DMS153 treated with DMSO at 0.1 percent for 48 hours (cell line): ENCODE measurements at regions not wholly inside any gene's neighbourhood (a gene's known extent, or its start where the extent isn't known, plus 50 kb on each side); places are given as distances from the start of the nearest gene placed in this dataset.
"Not testable (repeated sequence)": the region's sequence is repeated elsewhere in the genome, so short reads cannot be mapped to it uniquely, and the experiment has no call there.

Experiments used
- DNase-seq: peaks from one replicate; lab custom pipeline; 2025; ENCODE audit not compliant: unreplicated experiment; lab: John Stamatoyannopoulos, UW

- no peak for DNase-seq
These were observed 113.7 kb downstream of the IGLL1 start for GRCh38 chr22:23466351-23466750.

- not testable (repeated sequence) for DNase-seq
These were observed 115.3 kb downstream of the IGLL1 start for GRCh38 chr22:23464796-23465195.

DNA sequence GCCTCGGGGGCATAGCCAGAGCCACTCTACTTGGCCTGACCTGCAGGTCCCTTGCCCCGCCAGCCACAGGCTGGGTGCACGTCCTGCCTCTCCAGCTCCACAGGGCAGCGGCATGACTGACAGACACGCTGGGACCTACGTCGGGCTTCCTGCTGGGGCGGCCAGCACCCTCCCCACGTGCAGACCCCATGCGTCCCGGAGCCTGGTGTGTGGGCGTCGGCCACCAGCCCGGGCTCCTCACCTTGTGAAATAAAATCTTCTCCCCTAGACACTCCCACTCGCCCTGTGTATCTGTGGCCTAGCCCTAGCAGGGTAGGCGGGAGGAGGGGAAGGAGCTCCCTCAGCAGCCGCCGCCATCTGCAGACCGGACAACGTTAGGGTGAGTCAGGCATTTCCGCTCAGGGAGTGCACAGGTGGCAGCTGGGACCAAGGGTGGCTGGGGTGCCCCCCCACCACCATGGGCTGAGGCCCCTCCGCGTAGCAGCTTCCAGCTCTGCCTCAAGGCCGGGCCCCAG, 119.5 kb downstream of the IGLL1 start:
- DNase-seq = not testable (repeated sequence)

DNA sequence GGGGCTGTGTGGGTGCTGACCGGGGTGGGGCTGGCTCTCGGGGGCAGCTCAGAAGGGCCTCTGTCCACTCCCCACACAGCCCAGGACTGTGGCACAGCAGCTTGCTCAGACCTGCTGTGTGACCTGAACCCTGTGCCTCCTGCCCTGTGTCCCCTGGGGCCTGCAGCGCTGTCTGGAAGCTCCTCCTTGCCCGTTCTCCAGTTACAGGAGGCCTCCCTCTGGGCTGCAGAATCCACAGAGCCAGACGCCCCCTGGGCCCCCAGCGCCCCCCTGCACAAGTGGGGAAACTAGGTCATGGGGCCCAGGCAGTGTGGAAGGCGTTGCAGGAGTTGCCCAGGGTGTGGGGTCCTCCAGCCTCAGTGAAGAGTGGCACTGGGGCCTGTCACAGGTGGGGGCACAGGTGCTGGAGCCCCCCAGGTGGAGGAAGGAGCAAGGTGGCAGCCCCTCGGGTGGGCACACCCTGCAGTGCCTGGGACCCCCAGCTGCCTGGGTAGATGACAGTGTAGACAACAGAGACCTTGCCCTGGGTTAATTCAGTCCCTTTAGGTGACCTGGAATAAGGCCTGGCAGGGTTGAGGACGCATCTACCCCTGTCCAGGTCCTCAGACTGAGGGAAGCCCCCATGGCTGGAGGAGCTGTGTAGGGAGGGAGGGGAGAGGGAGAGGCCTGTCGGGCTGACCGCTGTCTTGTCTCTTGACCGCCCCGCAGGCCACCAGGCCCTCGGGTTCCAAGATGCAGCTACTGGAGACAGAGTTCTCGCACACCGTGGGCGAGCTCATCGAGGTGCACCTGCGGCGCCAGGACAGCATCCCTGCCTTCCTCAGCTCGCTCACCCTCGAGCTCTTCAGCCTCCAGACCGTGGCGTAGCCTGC, 120.2 kb downstream of the IGLL1 start:
- DNase-seq = not testable (repeated sequence)

DNA sequence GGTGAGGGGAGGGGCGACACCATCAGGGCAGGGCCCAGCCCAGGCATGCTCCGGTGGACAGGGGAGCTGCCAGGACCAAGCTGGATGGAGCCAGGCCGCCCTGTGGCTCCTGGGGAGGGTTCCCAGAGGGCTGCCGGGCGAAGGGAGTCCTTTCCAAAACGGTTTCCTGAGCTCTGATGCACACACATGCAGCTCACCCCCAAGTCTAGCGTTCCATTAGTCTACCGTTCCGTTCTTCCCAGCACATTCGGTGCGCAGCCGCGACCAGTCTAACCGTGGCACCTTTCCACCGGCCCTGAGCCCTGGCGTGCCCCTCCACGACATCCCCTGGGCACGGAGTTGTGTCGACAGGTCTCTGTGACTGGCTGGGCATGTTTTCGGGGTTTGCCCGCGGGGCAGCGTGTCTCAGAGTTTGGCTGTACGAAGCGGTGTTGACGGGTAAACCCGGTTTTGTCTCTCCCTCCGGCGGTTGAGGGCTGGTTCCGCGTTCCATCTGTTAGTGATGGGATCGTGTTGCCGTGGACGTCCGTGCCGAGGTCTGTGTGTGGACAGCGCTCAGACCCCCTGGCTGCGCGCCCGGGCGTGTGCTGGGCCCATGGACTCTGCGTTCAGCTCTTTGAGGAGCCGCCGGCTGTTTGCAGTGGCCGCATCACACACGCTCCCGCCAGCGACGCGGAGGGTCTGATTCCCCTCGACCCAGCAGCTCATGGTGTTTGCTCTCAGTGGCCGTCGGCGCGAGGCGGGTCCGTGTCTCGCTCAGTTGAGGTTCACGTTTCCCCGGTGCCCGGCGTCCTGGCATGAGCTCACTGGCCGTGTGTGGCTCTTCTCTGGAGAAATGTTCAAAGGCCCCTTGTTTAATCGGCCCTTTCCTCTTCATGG, 121.2 kb downstream of the IGLL1 start:
- DNase-seq = no peak

- DNase-seq = no peak
These were observed 122.6 kb downstream of the IGLL1 start for GRCh38 chr22:23457380-23457985.

DNA sequence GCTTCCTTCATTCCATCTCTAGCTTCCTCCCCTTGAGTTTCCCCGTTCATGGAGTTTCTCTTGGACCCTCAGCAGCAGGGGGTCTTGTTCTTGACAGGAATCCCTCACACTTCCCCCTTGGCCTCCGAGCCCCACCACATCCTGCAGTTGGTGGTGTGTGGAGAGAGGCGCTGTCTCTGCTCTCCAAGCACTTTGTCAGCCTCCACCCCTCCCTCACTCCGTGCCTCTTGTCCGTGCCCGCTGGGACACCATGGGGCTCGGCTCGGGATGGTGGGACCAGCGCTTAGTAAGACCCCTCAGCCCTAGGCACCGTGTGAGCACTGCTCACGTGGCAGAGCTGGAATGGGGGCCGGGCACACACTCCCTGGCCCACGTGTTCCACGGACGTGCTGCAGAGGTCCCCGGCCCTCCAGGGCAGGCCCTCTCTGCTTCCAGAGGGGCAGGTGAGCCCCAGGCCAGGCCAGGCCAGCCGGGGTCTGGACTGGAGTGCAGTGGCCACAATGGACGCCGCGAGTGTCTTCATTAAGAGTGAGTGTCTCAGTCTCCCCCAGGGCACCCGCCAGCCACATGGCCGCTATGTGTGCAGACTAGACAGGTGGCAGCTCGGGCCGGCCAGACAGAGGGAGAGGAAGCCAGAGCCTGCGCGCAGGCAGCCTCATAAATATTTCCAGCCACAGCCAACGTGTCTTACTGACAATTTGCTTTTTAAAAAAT, 123.3 kb downstream of the IGLL1 start:
- not testable (repeated sequence) for DNase-seq

GRCh38 chr22:23454345-23454744, 125.7 kb downstream of the IGLL1 start:
- not testable (repeated sequence) for DNase-seq

- DNase-seq = no peak
These were observed 126.8 kb downstream of the IGLL1 start for GRCh38 chr22:23453277-23453676.

DNA sequence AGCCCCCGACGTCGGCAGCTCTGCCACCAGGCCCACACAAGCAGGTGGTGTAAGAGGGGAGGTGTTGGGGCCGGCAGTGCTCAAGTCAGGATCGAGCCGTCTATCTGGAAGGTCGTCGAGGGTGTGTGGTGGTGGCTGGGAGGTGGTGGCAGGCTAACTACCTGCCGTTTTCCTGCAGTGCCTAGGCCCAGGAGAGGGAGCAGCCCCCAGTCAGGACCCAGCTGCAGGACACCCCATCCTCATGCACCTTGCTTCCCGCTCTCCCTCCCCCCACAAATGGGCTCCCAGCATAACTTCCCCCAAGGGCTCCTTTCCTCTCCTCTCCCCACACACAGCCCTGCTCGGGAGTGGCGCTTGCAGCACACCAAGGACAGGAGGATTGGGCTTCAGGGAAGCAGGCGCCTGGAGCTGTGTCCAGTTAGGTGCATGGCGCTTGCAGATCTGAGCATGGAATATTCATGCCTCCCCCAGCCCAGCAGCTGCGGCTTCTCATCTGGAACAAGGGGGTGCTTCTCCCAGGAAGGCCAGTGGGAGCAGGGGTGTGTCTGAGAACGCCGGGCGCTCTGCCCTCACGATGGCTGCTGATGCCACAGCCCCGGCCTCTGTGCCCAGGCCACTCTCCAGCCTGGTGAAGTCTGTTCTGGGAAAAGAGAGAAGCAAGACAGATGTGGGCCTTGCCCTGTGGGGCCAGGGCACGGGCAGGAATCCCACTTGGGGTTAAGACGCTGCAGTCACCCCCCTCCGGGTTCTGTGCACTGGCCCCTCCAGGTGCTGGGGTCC, 127.7 kb downstream of the IGLL1 start:
- no peak for DNase-seq

DNA sequence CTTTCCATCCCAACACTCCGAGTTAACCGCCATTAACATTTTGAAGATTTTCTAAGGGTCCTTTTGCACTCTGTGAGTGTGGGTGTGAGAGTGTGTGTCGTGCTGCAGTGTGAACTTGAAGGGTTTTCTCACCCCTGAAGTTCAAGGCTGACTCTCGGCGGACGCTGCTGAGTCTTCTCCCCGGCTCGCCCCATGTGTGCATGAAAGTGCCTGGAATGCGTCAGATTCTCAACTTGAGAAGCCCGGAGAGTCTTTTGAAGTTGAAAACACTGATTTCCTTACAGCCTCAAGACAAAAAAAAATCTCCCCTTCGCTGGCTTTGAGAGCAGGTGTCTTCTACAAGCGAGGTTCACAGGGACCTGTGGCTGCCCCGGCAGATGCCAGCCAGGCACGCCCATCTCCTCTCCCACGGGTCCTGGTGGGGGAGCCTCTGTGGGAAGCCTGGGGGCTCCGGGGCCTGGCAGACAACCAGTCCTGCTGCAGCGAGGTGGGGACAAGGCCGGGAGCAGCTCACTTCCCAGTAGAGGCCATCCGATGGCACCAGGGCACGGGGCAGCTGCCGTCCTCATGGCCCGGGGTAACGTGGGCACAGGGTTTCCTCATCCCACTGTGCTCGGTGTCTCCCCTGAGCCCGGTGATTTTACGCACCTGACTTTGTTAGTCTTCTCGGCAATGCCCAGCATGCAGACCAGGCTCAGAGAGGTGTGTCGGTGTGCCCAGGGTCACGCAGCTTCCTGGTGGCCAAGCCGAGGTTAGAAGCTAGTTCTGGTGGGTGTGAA, 128.4 kb downstream of the IGLL1 start:
- DNase-seq = not testable (repeated sequence)

- not testable (repeated sequence) for DNase-seq
These were observed 129.3 kb downstream of the IGLL1 start for GRCh38 chr22:23450821-23451220.

DNA sequence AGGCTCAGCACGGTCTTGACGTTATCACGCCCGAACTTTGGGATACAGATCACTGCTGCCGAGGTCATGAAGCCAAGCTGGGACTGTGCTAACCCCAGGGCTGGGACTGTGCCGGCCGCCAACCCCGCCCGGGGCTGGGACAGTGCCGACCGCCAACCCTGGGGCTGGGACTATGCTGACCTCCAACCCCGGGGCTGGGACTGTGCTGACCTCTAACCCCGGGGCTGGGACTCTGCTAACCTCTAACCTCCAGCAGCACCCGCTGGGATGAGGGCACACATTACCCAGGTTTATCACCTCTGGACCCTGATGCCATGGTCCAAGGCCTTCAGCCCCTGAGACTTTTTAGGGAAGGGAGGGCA, 129.7 kb downstream of the IGLL1 start:
- no peak for DNase-seq

DNA sequence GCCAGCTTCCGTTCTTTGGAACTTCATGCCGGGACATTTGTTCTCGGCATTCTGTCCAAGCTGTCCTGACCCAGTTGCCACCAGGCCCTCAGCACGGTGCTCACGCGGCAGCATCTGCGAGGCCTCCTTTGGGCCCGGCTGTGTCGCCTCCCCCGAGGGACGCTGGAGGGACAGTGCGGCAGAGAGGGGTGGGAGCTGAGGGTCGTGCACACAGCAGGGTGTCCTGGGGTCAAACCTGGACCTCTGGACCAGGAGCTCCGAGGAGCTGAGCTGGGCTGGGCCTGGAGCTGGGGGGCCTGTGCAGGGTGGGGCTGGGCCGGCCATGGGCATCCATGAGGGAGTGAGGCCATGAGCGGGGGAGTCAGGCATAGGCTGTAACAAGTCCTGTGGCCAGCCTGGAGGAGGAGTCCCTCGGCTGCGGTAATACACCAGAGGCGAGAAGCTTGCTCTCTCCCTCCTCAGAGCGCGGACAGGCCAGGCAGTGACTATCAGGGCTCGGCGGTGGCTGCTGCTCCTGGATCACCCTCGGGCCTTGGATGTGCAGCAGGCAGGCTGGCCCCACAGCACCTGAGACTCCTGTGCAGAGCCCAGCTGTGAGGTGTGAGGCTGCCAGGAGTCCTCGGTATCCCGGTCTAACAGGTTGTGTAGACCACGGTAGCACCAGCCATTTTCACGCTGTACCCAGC, 130.2 kb downstream of the IGLL1 start:
- DNase-seq = not testable (repeated sequence)

- DNase-seq = not testable (repeated sequence)
These were observed 131.4 kb downstream of the IGLL1 start for GRCh38 chr22:23448499-23449288.

DNA sequence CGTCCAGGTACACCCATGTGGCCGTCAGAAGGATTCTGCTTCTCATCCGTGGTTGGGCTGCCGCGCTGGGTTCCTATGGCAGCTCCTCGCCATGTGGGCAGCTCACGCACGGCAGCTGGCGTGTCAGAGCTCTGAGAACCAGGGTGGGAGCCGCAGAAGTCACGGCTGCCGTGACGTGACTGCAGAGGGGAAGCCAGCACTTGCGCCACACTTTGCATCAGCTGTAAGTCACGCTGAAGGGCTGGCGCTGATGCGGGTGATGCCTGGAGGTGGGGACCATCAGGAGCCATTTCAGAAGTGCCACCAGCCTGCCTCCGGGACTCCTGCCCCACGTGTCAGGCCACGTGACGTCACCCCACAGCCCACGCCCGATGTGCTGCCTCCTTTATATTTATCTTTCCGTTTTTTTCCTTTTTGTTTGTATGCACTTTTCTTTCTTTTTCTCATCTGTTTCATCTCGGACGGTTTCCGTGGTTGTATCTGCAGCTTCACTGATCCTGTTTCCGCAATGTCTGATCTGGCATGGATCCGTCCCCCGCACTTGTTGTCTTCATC, 133.2 kb downstream of the IGLL1 start:
- no peak for DNase-seq

- not testable (repeated sequence) for DNase-seq
These were observed 133.9 kb downstream of the IGLL1 start for GRCh38 chr22:23446194-23446593.
